HepG2 (cell line): ENCODE measurements at regions not wholly inside any gene's neighbourhood (a gene's known extent, or its start where the extent isn't known, plus 50 kb on each side); places are given as distances from the start of the nearest gene placed in this dataset.

Experiments used
- ARID2 ChIP-seq: sonication (generic); formaldehyde crosslinking; IDR thresholded peaks from 2 replicates; pipeline ENCODE4 v1.8.1; 2022; ENCODE audit warnings: mild to moderate bottlenecking, missing genetic modification reagents, borderline replicate concordance
- MAX ChIP-seq: IDR thresholded peaks from 2 replicates; pipeline ENCODE4 v1.6.1; 2012; ENCODE audit warnings: inconsistent platforms
- NKX3-1 ChIP-seq: sonication (generic); formaldehyde crosslinking; IDR thresholded peaks from 2 replicates; pipeline ENCODE4 v1.5.0; 2020; ENCODE audit warnings: missing genetic modification reagents
- RBM39 ChIP-seq: fragments of 200-400 bp; formaldehyde crosslinking; IDR thresholded peaks from one replicate; pipeline ENCODE4 v1.6.1; 2018; ENCODE audit warnings: antibody characterized with exemption, mild to moderate bottlenecking, low read depth, low read length; ENCODE audit not compliant: poor library complexity, severe bottlenecking
- ZNF577 ChIP-seq: sonication (generic); formaldehyde crosslinking; IDR thresholded peaks from 2 replicates; pipeline ENCODE4 v1.4.0; 2020; ENCODE audit warnings: mild to moderate bottlenecking, low read depth, missing genetic modification reagents, borderline replicate concordance
- ZNF609 ChIP-seq: sonication (generic); formaldehyde crosslinking; IDR thresholded peaks from 2 replicates; pipeline ENCODE4 v1.4.0; 2020; ENCODE audit warnings: mild to moderate bottlenecking, missing genetic modification reagents, borderline replicate concordance
- TF ChIP-seq, protein P1 (sequence below): sonication (generic); formaldehyde crosslinking; IDR thresholded peaks from 2 replicates; pipeline ENCODE4 v1.5.1; 2020; ENCODE audit warnings: missing genetic modification reagents, mild to moderate bottlenecking, borderline replicate concordance
- TF ChIP-seq, protein P2 (sequence below), 2 experiments: sonication (generic) in 1 of 2; formaldehyde crosslinking in 1 of 2; IDR thresholded peaks; 2 replicates each; pipeline versions ENCODE4 v1.6.1 to v1.9.0; 2014 to 2022; ENCODE audit warnings: antibody characterized with exemption in 1 of 2, borderline replicate concordance in 1 of 2, inconsistent platforms in 1 of 2, low read depth in 1 of 2, missing genetic modification reagents in 1 of 2

GRCh38 chr3:188071636-188072035 lies 82.3 kb upstream of the LPP start (continued):
- TF ChIP-seq RBM39 (no peak), NKX3-1 (CRISPR knock-in tag) (no peak), ZNF609 (CRISPR knock-in tag) (no peak), MAX (no peak), ARID2 (no peak), ZNF577 (CRISPR knock-in tag) (no peak)
- TF ChIP-seq, protein P1, sequence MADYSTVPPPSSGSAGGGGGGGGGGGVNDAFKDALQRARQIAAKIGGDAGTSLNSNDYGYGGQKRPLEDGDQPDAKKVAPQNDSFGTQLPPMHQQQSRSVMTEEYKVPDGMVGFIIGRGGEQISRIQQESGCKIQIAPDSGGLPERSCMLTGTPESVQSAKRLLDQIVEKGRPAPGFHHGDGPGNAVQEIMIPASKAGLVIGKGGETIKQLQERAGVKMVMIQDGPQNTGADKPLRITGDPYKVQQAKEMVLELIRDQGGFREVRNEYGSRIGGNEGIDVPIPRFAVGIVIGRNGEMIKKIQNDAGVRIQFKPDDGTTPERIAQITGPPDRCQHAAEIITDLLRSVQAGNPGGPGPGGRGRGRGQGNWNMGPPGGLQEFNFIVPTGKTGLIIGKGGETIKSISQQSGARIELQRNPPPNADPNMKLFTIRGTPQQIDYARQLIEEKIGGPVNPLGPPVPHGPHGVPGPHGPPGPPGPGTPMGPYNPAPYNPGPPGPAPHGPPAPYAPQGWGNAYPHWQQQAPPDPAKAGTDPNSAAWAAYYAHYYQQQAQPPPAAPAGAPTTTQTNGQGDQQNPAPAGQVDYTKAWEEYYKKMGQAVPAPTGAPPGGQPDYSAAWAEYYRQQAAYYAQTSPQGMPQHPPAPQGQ (CRISPR knock-in tag): no peak
- TF ChIP-seq, protein P2, sequence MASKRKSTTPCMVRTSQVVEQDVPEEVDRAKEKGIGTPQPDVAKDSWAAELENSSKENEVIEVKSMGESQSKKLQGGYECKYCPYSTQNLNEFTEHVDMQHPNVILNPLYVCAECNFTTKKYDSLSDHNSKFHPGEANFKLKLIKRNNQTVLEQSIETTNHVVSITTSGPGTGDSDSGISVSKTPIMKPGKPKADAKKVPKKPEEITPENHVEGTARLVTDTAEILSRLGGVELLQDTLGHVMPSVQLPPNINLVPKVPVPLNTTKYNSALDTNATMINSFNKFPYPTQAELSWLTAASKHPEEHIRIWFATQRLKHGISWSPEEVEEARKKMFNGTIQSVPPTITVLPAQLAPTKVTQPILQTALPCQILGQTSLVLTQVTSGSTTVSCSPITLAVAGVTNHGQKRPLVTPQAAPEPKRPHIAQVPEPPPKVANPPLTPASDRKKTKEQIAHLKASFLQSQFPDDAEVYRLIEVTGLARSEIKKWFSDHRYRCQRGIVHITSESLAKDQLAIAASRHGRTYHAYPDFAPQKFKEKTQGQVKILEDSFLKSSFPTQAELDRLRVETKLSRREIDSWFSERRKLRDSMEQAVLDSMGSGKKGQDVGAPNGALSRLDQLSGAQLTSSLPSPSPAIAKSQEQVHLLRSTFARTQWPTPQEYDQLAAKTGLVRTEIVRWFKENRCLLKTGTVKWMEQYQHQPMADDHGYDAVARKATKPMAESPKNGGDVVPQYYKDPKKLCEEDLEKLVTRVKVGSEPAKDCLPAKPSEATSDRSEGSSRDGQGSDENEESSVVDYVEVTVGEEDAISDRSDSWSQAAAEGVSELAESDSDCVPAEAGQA (IDR thresholded peaks at IDR 0.05; ENCODE audit: low read depth): no peak
- TF ChIP-seq, protein P2 (CRISPR knock-in tag; IDR thresholded peaks at IDR 0.05; ENCODE audit: borderline replicate concordance): no peak
- TF ChIP-seq, all 625 proteins: peak for 0
